Fibroblast of villous mesenchyme (primary cell): ENCODE measurements at regions not wholly inside any gene's neighbourhood (a gene's known extent, or its start where the extent isn't known, plus 50 kb on each side); places are given as distances from the start of the nearest gene placed in this dataset.

Experiments
- DNase-seq: peaks from one replicate; pipeline ENCODE4 v3.0.0-alpha.2; 2010; ENCODE audit warnings: low read depth
- H3K4me3 ChIP-seq: 2 replicates; pipeline ENCODE4 v1.5.1; 2011; ENCODE audit warnings: low read depth, mild to moderate bottlenecking, low read length
- CTCF ChIP-seq: IDR thresholded peaks from 2 replicates; pipeline ENCODE4 v1.5.1; 2012; ENCODE audit warnings: low read depth, mild to moderate bottlenecking, low read length; ENCODE audit not compliant: insufficient read depth

DNA sequence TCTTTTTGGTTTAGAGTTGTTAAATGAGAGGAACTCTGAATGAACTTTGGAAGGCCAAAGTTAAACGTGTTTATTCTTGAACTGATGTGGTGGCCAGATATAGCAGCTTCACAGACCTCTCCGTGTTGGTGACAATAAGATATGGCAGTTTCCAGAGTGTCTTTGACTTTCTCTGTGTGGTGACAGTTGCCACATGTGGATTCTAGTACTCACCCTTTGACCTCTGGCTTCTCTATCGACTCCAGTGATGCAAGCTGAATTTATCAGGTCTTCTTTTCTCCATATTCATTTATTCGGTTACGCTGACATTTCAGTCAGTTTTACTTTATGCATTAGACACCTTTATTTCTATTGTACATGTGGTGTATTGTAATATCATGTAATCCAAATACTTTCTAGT, 1469.5 kb downstream of the SLITRK1 start:
- no peak overlapping the region for H3K4me3 ChIP-seq
- DNase-seq: no peak
- no peak for TF ChIP-seq CTCF

DNA sequence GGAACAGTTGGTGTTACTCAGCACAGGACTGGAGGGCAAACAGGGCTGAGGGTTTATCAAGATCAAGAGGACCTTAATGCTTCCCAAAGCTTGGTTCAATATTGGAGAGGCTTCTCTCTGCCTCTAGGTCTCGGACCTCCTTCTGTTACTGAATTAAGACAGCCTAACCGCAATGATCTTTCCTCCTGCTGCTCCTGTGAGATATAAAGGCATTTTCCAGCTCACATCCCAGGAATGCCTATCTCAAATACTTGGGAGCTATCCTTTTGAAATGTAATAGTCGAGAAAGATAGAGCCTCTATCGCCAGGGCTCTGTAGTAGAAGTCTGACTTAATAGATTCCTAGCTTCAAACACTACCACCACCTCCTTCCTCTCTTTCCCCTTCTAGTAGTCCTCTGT, 1475.0 kb downstream of the SLITRK1 start:
- no peak overlapping the region for H3K4me3 ChIP-seq
- no peak for TF ChIP-seq CTCF
- no peak for DNase-seq

- TF ChIP-seq CTCF: no peak
These were observed 1507.6 kb downstream of the SLITRK1 start for GRCh38 chr13:82374719-82375118.

GRCh38 chr13:82370316-82370715, 1512.0 kb downstream of the SLITRK1 start:
- TF ChIP-seq CTCF: no peak
- DNase-seq: no peak
- no peak overlapping the region for H3K4me3 ChIP-seq

More at GRCh38 chr13:82374719-82375118, 1507.6 kb downstream of the SLITRK1 start:
- DNase-seq: no peak
- H3K4me3 ChIP-seq: no peak overlapping the region

DNA sequence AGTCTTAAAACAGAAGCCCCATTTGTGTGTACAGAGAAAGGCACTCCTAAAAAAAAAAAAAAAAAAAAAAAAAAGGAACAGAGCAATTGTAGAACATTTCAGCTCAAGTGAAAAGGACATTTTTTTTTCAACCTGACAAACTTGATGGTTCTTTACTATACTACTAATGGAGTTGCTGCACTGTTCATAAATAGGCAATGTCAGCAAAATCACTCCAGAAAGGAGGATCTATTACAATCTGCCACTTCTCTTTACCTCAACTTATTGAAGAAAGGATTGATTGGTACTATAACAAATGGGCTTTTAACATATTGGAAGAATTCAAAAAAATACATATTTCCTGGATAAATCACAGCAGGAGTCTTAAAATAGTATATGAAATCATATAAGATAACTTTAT, 1517.7 kb downstream of the SLITRK1 start:
- no peak for TF ChIP-seq CTCF
- no peak overlapping the region for H3K4me3 ChIP-seq
- no peak for DNase-seq

GRCh38 chr13:82358284-82358683, 1524.0 kb downstream of the SLITRK1 start:
- no peak for TF ChIP-seq CTCF
- H3K4me3 ChIP-seq: no peak overlapping the region

DNA sequence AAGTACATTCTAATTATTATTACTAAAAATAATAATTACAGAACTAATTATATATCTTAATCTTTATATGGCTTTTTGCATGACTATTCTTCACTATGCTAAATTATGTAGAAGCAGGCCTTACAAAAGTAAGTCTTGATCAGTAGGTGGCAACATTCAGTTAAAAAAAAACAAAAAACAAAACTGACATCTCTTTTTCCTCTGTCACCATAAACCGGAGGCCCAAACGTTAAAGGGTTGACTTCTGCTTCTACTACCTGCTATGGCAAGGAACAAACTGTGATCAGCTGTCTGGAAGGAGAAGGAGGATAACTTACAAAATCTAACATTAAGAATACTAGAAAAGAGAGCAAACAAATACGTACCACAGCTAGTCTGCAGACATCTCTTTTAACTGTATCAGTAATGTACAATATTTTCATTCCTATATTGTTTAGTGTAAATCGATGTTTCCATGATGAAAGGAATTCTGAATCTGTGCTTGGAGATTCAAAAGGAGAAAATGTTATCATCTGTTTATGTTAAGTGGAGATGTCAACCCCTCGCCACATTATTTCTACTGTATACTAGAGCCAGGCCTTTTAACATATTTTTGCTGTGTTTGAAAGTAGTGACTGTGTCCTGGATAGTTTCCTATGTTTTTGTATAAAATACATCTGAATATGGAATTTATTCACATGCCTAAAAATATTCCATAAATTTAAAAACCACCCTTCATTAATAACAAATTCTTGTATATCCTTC, 1525.4 kb downstream of the SLITRK1 start:
- DNase-seq: no peak
- no peak for TF ChIP-seq CTCF
- no peak overlapping the region for H3K4me3 ChIP-seq

More at GRCh38 chr13:82358284-82358683, 1524.0 kb downstream of the SLITRK1 start:
- DNase-seq: no peak
